Right kidney (tissue), 1 donor: ENCODE measurements at regions not wholly inside any gene's neighbourhood (a gene's known extent, or its start where the extent isn't known, plus 50 kb on each side); places are given as distances from the start of the nearest gene placed in this dataset.
A peak's percentile ranks its signal among the peaks of the same experiment; 100 is the strongest.
"Not testable (repeated sequence)": the region's sequence is repeated elsewhere in the genome, so short reads cannot be mapped to it uniquely, and the experiment has no call there.

ENCODE experiments used
- DNase-seq: peaks from one replicate; pipeline ENCODE4 v3.0.0-alpha.2; 2016

- DNase-seq, result no peak
Observed at GRCh38 chr7:133132906-133133305, 51.0 kb upstream of the CHCHD3 start.

GRCh38 chr7:133134810-133135209 is 52.9 kb upstream of the CHCHD3 start:
- no peak for DNase-seq

GRCh38 chr7:133135451-133135850 is 53.6 kb upstream of the CHCHD3 start:
- DNase-seq, result no peak

DNA sequence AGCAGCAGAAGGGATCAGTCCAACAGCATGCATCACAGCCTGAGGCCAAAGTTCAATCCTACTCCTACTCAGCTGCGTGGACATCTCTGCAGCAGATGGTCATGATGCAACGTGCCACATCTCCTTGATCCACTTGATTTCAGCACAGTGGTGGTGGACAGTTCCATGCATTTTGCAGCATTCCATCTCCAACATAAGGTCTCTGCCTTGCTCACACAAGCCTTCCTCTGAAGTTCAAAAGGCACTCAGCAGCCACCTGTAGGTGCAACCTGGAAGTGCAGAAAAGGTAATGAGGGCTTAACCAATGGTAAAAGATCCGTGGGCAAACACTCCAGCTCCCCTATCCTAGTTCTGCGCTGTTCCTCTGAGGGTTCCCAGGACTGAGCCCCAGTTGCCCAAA is 57.5 kb upstream of the CHCHD3 start:
- no peak for DNase-seq

DNA sequence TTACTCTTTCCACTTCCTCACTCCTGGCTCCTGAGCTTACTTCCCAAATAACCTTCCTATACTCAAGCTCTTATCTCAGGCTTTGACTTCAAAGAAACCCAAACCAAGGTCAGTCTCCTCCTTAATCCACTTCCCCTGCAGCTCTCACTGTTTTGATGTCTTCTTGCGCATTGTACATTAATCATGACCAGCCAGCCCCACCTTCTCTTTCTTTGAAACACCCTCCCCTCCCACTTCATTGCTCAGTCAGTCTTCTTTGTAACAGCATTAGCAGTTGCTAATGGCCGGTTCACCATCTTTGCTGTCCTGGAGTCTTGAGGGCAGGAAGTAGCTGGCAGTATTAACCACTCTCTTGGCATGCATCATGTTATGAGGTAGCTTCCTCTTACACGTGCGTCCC is 57.9 kb upstream of the CHCHD3 start:
- no peak for DNase-seq

DNA sequence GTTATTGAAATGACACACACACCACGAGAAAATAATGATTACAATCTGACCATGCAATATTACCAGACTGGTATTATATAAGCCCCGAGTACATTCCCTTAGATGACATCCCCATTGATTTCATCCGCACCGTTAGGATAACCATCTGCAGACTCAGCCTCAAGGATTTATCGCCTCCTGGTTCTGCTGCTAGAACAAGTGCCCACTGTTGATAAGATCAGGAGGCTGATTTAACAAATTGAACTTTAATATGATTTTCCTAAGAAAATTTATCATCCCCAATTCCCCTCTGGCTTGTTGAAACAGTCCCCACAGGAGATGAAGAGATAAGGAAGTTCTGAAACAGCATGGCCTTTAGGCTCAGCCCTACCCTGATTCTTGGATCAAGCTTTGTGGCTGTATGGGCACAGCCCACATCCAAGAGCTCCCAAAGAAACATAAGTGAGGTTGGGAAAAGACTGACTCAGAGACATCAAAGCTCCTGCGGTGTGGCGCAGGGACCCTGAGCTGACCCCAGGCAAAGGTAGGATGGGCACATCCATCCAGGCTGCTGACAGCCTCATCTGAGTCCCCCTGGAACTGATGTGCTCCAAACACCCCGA is 59.2 kb upstream of the CHCHD3 start:
- no peak for DNase-seq

DNA sequence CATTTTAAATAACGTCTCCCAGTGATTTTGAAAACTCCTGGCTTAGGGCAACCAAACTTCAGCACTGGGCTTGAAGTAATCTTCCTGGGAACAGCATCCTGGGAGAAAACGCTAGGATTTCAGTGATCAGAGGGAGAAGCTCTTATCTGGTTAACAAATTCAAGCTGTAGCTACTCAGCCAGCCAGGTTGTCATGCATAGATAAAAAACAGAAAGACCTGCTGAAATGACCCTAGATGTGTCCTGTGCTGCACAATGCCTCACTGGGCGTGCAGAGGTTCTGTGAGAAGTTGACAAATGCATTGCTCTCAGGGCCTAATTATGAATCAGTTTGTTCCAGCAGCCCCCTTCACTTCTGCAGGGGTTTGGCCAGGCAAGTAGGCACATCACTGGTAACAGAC is 68.9 kb upstream of the CHCHD3 start:
- DNase-seq, result no peak

DNA sequence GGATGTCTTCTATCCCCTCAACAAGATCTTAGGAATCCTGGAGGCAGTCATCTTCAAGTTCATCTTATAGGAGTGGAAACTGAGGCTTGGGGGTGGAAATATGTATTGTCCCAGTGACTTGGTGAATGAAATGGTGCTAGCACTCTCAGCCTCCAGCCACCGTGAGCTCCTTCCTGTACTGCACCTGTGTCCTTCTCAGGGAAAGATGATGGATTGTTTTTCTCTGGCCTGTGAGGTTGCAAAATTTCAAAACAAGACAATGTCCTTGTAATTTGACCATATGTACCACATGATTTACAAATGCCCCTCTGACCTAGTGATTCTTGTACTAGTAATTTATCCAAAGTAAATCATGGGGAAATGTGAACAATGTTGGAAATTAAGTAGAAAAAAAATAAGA is 71.0 kb upstream of the CHCHD3 start:
- DNase-seq, result no peak

DNA sequence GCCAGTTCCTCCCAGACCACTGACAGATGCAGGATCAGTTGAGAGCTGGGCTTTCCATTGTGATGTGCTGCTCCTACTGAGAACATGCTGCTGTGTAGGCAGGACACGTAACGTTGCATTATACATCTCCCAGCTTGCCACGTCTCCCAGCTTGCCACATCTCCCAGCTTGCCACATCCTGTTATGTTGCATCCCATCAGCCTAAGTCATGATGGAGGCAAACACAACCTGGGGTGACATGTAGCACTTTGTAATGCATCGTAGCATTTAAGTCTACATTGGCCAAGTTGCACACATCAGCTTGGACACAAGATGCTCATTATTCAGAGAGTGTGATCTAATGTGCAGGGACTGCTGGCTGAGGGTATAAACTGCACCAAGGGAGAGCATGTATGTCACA is 73.3 kb upstream of the CHCHD3 start:
- no peak for DNase-seq

GRCh38 chr7:133155642-133156041 is 73.8 kb upstream of the CHCHD3 start:
- DNase-seq, result no peak

DNA sequence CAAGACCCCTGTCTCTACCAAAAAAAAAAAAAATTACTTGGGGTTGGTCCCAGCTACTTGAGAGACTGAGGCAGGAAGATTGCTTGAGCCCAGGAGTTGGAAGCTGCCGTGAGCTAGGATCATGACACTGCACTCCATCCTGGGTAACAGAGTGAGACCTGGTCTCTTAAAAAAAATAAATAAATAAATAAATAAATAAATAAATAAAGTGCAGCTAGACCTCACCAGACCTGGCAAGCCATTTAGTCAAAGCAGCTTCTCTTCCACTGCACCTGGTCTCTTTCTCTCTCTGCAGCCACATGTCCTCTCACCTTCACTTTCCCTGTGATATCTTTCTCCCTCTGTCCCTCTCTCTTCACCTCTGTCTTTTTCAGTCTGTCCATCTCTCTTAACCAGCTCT is 75.2 kb upstream of the CHCHD3 start:
- DNase-seq, result no peak

- no peak for DNase-seq
Observed at GRCh38 chr7:133164498-133164897, 82.6 kb upstream of the CHCHD3 start.

GRCh38 chr7:133165001-133165400 is 83.1 kb upstream of the CHCHD3 start:
- DNase-seq, result no peak

DNA sequence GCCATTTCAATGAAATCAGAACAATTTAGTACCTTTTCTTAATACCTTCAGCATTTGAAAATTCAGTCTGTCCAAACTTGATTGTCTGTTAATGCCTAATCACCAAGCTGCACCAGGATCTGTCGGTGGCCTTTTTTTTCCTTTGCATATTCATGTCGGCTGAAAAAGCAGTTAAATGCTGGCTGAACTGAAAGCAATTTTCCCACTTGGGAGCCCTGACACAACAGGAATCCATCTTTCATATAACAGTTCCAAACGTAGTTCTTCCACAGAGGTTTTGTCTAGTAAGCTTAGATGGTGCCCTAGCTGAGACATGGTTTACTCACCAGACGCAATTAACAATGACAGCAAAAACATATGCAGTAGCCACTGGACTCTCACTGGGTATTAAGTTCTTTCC is 83.6 kb upstream of the CHCHD3 start:
- DNase-seq, result no peak

- DNase-seq, result no peak
Observed at GRCh38 chr7:133167300-133167699, 85.4 kb upstream of the CHCHD3 start.

GRCh38 chr7:133169167-133169822 is 83.6 kb upstream of the EXOC4 start:
- DNase-seq, result not testable (repeated sequence)

DNA sequence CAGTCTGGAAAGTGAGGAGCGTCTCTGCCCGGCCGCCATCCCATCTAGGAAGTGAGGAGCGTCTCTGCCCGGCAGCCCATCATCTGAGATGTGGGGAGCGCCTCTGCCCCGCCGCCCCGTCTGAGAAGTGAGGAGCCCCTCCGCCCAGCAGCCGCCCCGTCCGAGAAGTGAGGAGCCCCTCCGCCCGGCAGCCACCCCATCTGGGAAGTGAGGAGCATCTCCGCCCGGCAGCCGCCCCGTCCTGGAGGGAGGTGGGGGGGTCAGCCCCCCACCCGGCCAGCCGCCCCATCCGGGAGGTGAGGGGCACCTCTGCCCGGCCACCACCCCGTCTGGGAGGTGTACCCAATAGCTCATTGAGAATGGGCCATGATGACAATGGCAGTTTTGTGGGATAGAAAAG is 75.4 kb upstream of the EXOC4 start:
- not testable (repeated sequence) for DNase-seq

DNA sequence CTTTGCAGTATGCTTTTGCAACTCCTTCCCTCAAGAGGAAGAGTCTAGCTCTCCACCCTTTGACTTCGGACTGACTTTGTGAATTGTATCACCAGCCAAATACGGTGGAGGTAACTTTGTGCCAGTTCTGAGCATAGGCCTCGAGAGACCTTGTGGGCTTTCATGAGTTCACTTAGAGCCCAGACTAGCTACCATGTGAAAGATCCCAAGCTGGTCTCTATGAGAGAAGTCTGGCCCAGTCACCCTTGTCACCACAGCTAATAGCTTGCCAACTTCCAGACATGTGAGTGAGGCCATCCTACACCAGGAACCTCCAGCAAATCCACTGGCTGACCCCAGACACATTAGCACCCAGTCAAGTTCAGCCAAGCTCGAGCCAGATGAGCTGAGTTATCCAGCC is 72.2 kb upstream of the EXOC4 start:
- no peak for DNase-seq

DNA sequence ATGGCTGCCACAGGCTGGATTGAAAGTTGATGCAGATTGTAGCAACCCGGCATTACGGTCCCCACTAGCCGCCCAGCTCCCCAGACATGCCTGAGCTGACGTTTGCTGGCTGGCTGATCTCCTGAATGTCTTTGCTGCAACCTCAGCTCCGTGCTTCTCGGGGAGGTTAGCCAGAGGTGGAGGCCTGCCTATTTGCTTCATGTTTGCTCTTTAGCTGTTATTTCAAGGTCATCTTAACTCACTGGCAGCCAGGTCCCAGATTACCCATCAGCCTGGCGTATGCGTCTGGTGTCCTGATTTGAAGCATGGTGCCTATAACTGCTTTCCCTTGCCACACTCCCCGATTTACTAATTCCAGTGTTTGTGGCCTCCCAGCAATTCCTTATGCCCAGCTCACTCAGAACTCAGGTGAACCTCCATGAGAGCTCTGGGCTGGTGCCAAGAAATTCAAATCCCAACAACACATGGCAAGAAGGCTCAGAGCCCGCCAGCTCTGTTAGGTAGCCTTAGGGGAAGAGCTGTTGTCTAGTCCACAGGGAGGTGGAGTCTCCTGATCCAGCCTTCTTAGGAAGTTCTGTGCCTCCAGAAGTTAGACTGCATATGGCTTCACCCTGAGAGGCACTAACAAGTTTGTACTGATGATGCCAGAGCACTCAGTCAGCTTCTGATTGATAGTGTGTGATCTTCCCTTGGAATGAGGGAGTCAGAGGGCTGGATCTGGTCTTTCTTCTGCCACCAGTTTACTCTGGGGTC is 69.7 kb upstream of the EXOC4 start:
- DNase-seq, result peak; percentile 8

DNA sequence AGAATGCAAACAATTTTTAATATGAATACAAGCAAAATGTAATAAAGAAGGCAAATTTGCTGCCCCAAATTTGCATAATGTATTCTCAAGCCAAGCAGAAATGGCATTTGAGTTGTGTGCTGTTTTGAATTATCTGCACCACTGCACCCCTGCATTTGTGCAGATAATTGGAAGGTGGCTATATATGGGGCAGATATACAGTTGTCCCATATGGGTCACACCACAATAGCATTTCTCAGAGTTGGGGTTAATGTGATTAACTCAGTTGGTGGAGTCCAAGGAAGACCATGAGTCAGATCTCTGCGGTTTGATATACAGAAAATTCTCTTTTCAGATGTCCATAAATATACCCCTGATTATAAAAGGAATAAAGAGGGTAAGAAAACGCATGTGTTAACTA is 68.9 kb upstream of the EXOC4 start:
- no peak for DNase-seq

DNA sequence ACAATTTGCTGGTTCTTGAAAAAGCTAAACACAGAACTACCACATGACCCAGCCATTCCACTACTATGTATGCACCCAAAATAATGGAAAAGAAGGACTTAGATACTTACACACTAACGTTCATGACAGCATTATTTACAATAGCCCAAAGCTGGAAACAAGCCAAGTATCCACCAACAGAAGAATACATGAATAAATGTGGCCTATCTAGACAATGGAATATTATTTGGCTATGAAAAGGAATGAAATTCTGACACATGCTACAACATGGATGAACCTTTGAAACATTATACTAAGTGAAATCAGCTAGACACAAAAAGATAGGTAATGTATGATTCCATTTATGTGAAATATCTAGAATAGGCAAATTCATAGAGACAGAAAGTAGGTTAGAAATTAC is 67.4 kb upstream of the EXOC4 start:
- no peak for DNase-seq

- no peak for DNase-seq
Observed at GRCh38 chr7:133186060-133186459, 66.8 kb upstream of the EXOC4 start.

DNA sequence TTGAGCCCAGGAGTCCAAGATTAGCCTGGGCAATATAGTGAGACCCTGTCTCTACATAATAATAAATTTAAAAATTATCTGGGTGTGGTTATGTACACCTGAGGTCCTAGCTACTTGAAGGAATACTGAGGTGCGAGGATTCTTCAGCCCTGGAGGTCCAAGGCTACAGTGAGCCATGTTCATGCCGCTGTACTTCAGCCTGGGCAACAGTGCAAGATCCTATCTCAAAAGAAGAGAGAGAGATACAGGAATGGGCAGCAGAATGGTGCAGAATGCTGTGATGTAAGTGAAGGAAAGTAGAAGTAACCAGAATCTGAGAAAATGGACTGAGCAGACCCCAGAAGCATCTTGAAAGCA is 62.7 kb upstream of the EXOC4 start:
- no peak for DNase-seq

DNA sequence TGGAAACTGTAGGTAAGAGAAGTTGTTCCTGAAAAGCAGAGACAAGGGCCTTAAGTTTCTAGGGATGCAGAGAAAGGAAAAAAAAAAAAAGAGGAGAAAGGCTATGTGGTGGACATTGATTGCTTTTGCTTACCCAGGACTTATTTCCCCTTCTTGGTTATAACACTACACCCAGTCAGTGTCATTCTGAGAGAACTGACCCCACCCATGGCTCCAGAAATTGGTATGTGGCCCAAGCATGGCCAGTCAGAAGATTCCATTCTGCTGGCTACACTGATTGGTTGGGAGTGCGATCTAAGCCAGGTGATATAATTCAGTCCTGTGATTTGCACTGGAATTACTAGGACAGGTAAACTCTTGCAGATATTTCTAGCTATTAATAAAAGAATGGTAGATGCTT is 62.2 kb upstream of the EXOC4 start:
- no peak for DNase-seq
